ENCODE measurements at regions not wholly inside any gene's neighbourhood (a gene's known extent, or its start where the extent isn't known, plus 50 kb on each side); places are given as distances from the start of the nearest gene placed in this dataset.
"Not testable (repeated sequence)": the region's sequence is repeated elsewhere in the genome, so short reads cannot be mapped to it uniquely, and the experiment has no call there.

DNA sequence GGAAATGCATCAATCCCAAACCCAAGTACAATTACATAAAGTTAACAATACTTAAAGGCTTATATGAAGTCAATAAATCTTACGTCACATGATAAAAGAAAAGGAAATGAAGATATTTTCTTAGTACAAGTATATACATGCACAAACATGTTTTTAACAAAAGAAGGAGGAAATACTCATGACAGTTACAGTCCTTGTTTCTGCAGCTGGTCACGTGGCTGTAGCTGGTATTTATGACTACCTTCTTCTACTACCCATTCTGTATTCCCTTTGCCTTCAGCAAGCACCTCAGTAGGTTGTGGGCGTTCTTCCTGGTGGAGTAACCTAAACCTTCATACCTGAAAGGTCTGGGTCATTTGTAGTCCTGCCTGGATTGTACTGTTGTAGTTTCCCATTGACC, 514.9 kb downstream of the MFSD1 start:
- TF ChIP-seq CTCF, POLR2AphosphoS5 (IDR thresholded peaks at IDR 0.05): not testable (repeated sequence)

Measured in gastroesophageal sphincter (tissue), 3 donors.